ENCODE measurements at regions not wholly inside any gene's neighbourhood (a gene's known extent, or its start where the extent isn't known, plus 50 kb on each side); places are given as distances from the start of the nearest gene placed in this dataset.
"Not testable (repeated sequence)": the region's sequence is repeated elsewhere in the genome, so short reads cannot be mapped to it uniquely, and the experiment has no call there.

GRCh38 chr2:132273585-132273984 lies 111.8 kb upstream of the ANKRD30BL start:
- not testable (repeated sequence) for DNase-seq

- DNase-seq: no peak
Measured at GRCh38 chr2:132274000-132274399, 112.2 kb upstream of the ANKRD30BL start.

- DNase-seq: no peak
Measured at GRCh38 chr2:132275396-132275795, 113.6 kb upstream of the ANKRD30BL start.

- no peak for DNase-seq
Measured at GRCh38 chr2:132276571-132276981, 114.8 kb upstream of the ANKRD30BL start.

DNA sequence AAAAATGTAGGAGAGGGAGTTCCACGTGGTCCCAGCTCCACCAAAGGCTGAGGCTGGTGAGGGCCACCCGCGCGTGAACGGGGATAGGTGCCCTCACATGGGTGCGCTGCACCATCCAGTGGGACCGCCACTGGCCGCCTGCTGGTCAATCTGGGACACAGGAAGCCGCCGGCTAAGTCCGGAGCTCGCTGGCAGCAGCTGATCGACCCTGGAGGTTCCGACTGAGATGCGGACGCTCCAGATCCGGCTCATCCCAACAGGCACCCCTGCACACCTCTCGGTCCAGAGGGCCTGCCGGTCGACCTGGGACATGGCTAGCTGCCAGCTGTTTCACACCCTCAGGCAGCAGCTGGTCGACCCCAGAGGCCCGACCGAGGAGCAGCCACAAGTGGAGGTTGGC lies 116.5 kb upstream of the ANKRD30BL start:
- DNase-seq: no peak

GRCh38 chr2:132279344-132279743 lies 117.6 kb upstream of the ANKRD30BL start:
- DNase-seq: no peak

DNA sequence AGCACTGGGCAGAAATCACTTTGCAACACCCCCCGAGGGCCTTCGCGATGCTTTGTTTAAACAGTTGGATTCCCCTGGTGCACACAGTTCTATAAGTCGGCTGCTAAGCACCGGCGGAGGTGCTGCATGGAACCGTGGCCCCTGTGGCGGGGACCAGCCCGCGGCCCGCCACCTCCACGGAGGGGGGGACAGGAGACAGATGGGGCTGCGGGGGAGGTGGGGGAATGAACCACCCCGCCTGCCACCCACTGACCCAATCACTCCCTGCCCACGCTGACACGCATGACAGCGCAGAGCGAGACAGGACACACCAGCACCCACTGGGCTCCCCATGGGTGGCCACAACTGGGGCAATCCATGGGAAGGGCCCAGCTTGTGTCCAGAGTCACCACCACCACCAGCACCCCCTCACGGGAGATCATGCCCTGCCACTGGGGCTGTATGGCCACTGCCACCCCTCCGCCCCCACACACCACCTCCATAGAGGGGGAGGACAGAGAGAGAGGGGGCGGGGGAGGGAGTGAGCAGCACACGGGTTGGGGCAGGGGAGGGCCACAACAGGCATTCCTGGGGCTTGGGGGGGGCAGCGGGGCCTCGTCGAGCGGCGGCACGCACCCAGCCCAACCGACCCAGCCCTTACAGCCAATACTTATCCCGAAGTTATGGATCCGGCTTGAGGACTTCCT lies 118.3 kb upstream of the ANKRD30BL start:
- no peak for DNase-seq

DNA sequence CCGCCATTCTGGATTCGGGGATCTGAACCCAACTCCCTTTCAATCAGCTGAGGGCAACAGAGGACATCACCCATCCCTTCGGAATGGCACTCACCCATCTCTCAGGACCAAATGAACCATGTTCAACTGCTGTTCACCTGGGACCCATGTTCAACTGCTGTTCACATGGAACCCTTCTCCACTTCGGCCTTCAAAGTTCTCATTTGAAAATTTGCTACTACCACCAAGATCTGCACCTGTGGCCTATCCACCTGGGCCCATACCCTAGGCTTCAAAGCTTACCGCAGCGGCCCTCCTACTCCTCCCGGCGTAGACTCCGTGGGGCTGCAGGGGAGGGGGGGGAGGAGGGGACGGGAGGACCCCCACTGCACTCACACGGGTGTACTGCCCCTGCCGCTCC lies 119.2 kb upstream of the ANKRD30BL start:
- DNase-seq: no peak

- DNase-seq: not testable (repeated sequence)
Measured at GRCh38 chr2:132282104-132282503, 120.4 kb upstream of the ANKRD30BL start.

DNA sequence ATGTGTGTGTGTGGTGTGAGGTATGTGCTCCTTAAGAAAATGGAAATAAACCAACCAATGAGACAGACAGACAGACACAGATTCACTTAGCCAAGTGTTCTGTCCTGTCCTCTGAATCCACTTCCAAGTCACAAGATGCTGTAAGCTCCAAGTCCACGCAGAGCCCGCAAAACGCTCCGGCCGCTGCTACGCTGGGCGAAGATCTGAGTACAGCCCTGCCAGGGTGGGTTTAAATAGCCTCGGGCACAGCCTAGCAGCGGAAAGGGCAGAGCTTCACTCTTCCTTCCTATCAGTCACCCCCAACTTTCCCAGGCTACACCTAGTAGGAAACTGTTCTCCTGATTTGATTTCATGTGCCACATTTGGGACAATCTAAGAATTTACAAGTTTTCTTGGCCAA lies 121.2 kb upstream of the ANKRD30BL start:
- no peak for DNase-seq

DNA sequence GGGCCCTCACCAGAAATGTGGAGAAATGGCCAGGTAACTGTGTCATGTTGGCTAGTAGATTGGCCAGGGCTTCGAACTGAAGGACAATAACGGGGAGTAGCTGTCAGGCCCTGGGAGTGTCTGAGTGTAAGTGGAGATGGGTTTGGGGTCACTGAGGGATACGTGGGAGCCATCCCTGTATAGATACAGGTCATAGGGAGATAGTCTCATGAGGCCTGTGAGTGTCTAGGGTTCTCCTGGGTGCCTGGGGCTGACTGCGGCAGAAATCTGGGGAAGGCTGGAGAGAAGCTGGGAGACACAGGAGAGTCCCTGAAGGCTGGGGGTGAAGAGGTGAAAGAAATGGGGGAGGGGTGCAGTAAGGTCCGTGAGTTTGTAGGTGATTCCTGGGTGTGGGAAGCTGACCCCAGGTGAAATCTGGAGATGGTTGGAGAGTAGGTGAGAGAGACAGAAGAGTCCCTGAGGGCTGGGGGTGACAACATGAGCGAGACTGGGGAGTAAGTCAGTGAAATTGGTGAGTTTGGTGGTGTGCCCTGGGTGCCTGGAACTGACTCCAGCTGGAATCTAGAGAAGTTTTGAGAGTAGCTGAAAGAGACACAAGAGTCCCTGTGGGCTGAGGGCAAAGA lies 124.6 kb upstream of the ANKRD30BL start:
- not testable (repeated sequence) for DNase-seq

- DNase-seq: not testable (repeated sequence)
Measured at GRCh38 chr2:132287910-132288309, 126.2 kb upstream of the ANKRD30BL start.

- not testable (repeated sequence) for DNase-seq
Measured at GRCh38 chr2:132289138-132289537, 127.4 kb upstream of the ANKRD30BL start.

DNA sequence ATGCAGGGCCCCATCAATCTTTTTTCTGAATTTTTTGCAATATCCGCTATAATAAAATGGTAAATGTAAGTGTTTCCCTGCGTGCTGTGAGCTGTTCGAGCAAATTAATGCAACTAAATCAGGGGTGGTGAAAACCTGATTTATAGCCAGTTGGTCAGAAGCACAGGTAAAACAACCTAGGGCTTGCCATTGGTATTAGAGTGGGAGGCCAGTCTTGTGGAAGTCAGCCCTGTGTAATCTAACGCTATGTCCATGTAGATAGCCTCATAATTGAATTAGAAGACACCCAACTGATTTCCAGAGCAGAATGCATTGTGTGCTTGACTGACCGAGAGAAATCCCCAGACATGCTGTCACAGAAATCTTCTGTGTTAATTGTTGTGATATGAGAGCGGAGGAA lies 126.8 kb upstream of the GPR39 start:
- DNase-seq: not testable (repeated sequence)

DNA sequence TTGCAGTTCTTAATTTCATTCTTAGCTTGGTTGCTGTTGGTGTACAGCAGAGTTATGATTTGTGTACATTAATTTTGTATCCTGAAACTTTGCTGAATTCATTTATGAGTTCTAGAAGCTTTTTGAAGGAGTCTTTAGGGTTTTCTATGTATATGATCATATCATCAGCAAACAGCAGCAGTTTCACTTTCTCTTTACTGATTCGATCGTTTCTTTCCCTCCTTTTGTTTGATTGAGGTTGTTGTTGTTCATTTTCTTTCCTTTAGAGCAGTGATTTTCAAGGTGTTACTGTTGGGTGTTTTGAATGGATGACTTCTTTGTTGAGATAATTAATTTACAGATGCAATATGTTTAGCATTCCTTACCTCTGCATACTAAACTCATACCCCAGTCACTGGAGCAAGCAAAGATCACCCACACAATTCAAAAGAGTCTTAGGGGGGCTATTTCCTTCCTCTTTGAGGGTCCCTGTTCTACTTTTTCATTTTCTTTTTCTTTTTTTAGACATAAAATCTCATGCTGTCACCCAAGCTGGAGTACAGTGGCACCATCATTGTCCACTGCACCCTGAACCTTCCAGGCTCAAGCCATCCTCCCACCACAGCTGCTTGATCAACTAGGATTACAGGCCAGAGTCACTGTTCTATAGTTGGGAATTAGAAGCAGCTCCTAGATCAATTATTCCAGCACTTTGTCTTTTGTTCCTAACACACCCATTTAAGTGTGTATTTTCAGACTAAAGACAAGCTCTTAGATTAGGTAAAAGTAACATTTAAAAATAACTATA lies 115.8 kb upstream of the GPR39 start:
- peak; percentile 42 for DNase-seq

DNA sequence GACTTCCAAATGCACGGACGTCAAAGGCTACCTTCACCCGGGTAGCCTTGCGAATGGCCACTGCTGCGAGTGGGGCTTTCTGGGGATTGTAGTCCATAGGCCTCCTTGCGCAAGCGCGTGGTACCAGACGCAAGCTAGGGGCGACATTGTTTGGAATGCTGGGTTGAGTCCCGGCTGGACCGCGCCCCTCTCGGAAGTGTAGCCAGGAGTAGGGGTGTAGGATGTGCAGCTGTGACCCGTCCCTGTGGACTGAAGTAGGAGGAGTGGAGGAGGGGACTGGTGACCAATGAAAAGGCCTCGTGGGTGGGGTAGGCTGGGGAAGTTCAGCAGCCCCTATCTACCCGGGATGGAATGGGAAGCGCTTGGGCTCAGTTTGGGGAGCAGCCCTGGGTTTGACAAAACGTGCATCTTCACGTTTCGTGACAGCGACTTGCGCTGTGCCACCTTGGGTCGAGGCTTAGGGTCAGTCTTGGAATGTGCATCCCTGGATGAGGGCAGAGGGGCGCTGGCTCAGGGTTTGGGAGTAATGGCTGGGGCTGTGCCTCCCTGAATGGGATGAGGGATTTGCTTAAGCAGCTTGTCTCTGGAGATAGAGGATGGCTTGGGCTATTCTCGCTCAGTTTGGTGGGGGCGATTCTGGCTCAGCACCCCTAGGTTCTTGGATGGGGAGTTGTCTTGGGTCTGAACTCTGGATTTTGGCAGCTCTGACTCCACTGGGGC lies 111.8 kb upstream of the GPR39 start:
- peak; percentile 2 for DNase-seq

DNA sequence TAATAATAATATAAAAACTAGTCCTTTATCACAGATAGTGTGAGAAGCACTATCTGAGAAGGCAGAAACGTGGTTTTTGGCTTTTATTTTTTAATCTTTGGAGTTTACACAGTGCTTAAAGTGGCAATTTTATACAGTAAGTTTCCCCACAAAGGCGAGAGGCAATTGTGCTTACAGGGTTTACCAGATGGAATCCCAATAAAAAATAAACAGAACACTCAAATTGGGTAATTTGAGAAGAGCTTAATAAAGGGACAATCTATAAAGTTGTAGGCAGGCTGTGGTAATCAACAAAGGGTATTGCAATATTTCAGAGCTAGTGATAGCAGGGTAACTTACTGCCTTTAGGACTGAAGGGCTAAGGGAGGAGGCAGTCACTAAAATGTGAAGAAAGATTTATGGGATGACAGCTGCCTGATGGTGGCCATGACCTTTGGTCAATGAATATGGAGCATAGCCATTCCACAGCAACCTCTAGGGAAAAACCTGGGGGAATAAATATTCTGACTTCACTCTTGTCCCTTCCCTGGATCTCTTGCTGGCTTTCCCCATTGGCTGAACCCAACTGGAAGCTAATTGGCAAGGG lies 108.9 kb upstream of the GPR39 start:
- not testable (repeated sequence) for DNase-seq

DNA sequence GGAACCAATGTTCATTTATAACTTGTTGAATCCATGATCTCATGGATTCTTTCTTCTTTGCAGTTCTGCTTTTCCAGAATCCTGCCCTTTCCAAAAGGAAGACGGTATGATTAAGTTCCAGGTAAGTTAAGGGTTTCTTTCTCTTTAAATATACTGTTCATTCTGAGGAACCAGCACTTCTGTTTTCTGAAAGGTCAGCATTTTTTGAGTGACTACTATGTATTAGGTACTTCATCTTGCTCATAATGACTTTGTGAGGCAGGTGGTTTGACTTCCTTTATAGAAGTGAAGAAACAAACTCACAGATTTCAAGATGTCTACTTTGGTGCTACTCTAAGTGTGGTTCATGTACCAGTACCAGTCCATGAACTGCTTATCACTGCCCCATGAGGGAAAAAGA lies 107.4 kb upstream of the GPR39 start:
- not testable (repeated sequence) for DNase-seq

GRCh38 chr2:132315546-132315945 lies 101.1 kb upstream of the GPR39 start:
- not testable (repeated sequence) for DNase-seq

GRCh38 chr2:132317026-132317680 lies 99.5 kb upstream of the GPR39 start:
- DNase-seq: not testable (repeated sequence)

- peak; percentile 34 for DNase-seq
Measured at GRCh38 chr2:132318481-132318880, 98.1 kb upstream of the GPR39 start.

- not testable (repeated sequence) for DNase-seq
Measured at GRCh38 chr2:132324005-132324404, 92.6 kb upstream of the GPR39 start.
